ENCODE measurements at regions not wholly inside any gene's neighbourhood (a gene's known extent, or its start where the extent isn't known, plus 50 kb on each side); places are given as distances from the start of the nearest gene placed in this dataset.
"Not testable (repeated sequence)": the region's sequence is repeated elsewhere in the genome, so short reads cannot be mapped to it uniquely, and the experiment has no call there.

GRCh38 chr14:28152453-28153044, 614.0 kb upstream of the FOXG1 start:
- FAIRE-seq, result no peak

- no peak for FAIRE-seq
These were observed 609.2 kb upstream of the FOXG1 start for GRCh38 chr14:28157289-28157869.

- FAIRE-seq, result no peak
These were observed 608.4 kb upstream of the FOXG1 start for GRCh38 chr14:28157887-28158791.

GRCh38 chr14:28161040-28161439, 605.5 kb upstream of the FOXG1 start:
- FAIRE-seq, result no peak

GRCh38 chr14:28163233-28163632, 603.4 kb upstream of the FOXG1 start:
- no peak for FAIRE-seq

GRCh38 chr14:28163897-28164296, 602.7 kb upstream of the FOXG1 start:
- no peak for FAIRE-seq

- not testable (repeated sequence) for FAIRE-seq
These were observed 578.4 kb upstream of the FOXG1 start for GRCh38 chr14:28187902-28188830.

- no peak for FAIRE-seq
These were observed 569.7 kb upstream of the FOXG1 start for GRCh38 chr14:28196878-28197277.

- no peak for FAIRE-seq
These were observed 546.2 kb upstream of the FOXG1 start for GRCh38 chr14:28220391-28220790.

- FAIRE-seq, result no peak
These were observed 525.7 kb upstream of the FOXG1 start for GRCh38 chr14:28240909-28241308.

- no peak for FAIRE-seq
These were observed 523.7 kb upstream of the FOXG1 start for GRCh38 chr14:28242895-28243294.

GRCh38 chr14:28243600-28243999, 523.0 kb upstream of the FOXG1 start:
- no peak for FAIRE-seq

GRCh38 chr14:28245216-28245615, 521.4 kb upstream of the FOXG1 start:
- no peak for FAIRE-seq

GRCh38 chr14:28247491-28247890, 519.1 kb upstream of the FOXG1 start:
- FAIRE-seq, result no peak

- FAIRE-seq, result not testable (repeated sequence)
These were observed 514.5 kb upstream of the FOXG1 start for GRCh38 chr14:28252124-28252523.

- FAIRE-seq, result no peak
These were observed 511.8 kb upstream of the FOXG1 start for GRCh38 chr14:28254768-28255167.

GRCh38 chr14:28264306-28264705, 502.3 kb upstream of the FOXG1 start:
- FAIRE-seq, result no peak

GRCh38 chr14:28272270-28272669, 494.3 kb upstream of the FOXG1 start:
- FAIRE-seq, result no peak

GRCh38 chr14:28280530-28280929, 486.1 kb upstream of the FOXG1 start:
- no peak for FAIRE-seq

- FAIRE-seq, result no peak
These were observed 485.5 kb upstream of the FOXG1 start for GRCh38 chr14:28280997-28281598.

GRCh38 chr14:28284546-28285300, 481.9 kb upstream of the FOXG1 start:
- FAIRE-seq, result no peak

Data from endometrium (tissue), 2 donors.